Choroid plexus epithelial cell (primary cell): ENCODE measurements at regions not wholly inside any gene's neighbourhood (a gene's known extent, or its start where the extent isn't known, plus 50 kb on each side); places are given as distances from the start of the nearest gene placed in this dataset.

Experiments
- DNase-seq: peaks from one replicate; pipeline ENCODE4 v3.0.0-alpha.2; 2010; ENCODE audit warnings: low read depth
- H3K4me3 ChIP-seq: 2 replicates; pipeline ENCODE4 v1.5.1; 2011; ENCODE audit warnings: low read depth, mild to moderate bottlenecking, control low read depth, low read length, moderate library complexity
- TF ChIP-seq, protein P1 (sequence below): conservative IDR thresholded peaks from 2 replicates; pipeline ENCODE4 v1.5.1; 2011; ENCODE audit warnings: low read depth, mild to moderate bottlenecking, control low read depth, inconsistent platforms, low read length, moderate library complexity

GRCh38 chr2:145655165-145655765 is 1135.3 kb upstream of the ZEB2 start:
- TF ChIP-seq, protein P1, sequence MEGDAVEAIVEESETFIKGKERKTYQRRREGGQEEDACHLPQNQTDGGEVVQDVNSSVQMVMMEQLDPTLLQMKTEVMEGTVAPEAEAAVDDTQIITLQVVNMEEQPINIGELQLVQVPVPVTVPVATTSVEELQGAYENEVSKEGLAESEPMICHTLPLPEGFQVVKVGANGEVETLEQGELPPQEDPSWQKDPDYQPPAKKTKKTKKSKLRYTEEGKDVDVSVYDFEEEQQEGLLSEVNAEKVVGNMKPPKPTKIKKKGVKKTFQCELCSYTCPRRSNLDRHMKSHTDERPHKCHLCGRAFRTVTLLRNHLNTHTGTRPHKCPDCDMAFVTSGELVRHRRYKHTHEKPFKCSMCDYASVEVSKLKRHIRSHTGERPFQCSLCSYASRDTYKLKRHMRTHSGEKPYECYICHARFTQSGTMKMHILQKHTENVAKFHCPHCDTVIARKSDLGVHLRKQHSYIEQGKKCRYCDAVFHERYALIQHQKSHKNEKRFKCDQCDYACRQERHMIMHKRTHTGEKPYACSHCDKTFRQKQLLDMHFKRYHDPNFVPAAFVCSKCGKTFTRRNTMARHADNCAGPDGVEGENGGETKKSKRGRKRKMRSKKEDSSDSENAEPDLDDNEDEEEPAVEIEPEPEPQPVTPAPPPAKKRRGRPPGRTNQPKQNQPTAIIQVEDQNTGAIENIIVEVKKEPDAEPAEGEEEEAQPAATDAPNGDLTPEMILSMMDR = no peak

DNA sequence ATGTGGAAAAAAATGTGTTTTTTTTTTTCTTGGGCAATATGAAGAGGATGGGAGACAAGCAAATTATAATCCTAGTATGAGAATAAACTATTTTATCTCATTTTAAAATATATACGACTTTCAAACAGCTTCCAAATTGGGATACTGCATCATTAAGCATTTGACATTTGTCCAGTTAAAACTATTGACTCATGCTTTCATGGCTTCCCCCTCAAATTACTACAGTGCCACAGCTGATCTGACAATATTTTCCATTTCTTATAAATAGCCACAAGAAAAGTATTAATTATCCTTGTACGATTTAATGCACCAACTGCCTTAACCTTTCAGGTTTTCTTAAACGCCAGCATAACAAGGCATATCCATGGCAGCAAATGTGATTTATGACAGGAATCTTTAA is 1134.8 kb upstream of the ZEB2 start:
- DNase-seq = no peak
- TF ChIP-seq, protein P1 = no peak
- no peak overlapping the region for H3K4me3 ChIP-seq

More at GRCh38 chr2:145655165-145655765, 1135.3 kb upstream of the ZEB2 start:
- no peak for DNase-seq
- H3K4me3 ChIP-seq = no peak overlapping the region

DNA sequence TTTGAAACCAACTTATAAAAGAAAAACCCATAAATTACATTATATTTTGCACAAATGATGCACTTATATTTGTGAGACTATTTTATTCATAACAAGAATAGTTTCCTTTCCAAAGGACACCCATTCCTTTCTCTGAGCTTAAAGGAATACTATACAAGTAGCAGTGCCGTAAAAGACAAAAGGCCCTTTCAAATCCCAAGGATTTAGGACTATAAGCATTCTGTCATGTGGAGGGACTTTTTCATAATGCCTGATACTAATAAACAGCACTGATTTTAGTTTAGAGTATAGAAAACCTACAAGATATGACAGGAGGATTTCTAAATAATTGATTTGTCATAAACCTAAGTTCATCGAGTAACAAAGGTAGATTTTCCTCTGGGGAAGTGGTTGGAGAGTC is 1134.2 kb upstream of the ZEB2 start:
- TF ChIP-seq, protein P1 = no peak
- H3K4me3 ChIP-seq = no peak overlapping the region
- DNase-seq = no peak

DNA sequence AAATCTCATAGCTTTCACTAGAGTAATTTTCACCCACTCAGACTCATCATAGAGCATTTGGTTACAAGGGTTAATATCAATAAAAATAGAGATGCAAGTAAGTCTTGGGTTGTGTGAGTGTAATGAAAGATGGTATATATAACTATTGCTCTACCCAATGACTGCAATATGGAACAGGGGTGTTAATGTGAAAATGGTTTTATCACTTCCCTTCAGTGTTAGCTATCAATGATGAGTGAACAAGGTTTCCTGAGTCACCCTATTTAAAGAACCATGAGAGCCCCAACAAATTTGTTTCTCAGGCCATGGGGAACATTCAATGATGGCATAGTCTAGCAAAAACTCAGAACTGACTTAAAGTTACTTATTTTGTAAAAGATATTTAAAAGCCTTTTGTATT is 1133.6 kb upstream of the ZEB2 start:
- DNase-seq = no peak
- TF ChIP-seq, protein P1 = no peak
- H3K4me3 ChIP-seq = no peak overlapping the region

- TF ChIP-seq, protein P1 = no peak
- peak; percentile 85 for DNase-seq
- H3K4me3 ChIP-seq = no peak overlapping the region
Observed at GRCh38 chr2:145652571-145653545, 1132.9 kb upstream of the ZEB2 start.

DNA sequence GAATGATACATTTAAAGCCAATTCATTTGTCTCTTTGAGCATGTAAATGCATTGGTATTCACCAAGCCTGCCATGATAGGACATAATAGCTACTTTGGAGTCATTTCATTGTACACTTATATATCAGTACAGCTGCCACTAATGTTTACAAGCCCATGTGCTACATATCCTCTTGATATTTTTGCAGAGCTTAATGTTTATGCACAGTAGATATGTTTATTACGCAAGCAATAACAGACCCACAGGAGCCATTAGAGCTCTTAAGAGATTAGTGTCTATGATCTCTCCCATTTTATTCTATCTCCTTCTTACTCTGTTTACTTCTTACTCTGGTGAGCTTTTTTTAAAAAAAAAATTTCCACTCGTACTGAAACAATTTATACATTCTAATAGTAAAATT is 1132.1 kb upstream of the ZEB2 start:
- peak; percentile 25 for DNase-seq
- TF ChIP-seq, protein P1 = no peak
- no peak overlapping the region for H3K4me3 ChIP-seq
